HG02798 (cell line): ENCODE measurements at regions not wholly inside any gene's neighbourhood (a gene's known extent, or its start where the extent isn't known, plus 50 kb on each side); places are given as distances from the start of the nearest gene placed in this dataset.
"Not testable (repeated sequence)": the region's sequence is repeated elsewhere in the genome, so short reads cannot be mapped to it uniquely, and the experiment has no call there.

Source experiments
- ATAC-seq: cut with Tn5 transposase; IDR thresholded peaks from one replicate; pipeline ENCODE4 v1.9.1; 2021; ENCODE audit warnings: mild to moderate bottlenecking; ENCODE audit not compliant: unreplicated experiment, poor library complexity

DNA sequence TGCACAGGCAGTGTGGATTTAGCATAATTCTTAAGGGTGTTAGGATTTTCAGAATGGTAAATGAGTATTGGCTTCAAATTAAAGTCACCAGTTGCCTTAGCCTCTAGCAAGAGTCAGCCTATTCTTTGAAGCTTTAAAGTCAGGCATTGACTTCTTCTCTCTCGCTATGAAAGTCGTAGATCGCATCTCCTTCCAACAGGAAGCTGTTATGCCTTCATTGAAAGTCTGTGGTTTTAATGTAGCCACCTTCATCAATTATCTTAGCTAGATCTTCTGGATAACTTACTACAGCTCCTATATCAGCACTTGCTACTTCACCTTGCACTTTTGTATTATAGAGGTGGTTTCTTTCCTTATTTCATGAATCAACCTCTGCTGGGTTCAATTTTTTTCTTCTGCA, 320.2 kb downstream of the PTPRC start:
- no peak for ATAC-seq

DNA sequence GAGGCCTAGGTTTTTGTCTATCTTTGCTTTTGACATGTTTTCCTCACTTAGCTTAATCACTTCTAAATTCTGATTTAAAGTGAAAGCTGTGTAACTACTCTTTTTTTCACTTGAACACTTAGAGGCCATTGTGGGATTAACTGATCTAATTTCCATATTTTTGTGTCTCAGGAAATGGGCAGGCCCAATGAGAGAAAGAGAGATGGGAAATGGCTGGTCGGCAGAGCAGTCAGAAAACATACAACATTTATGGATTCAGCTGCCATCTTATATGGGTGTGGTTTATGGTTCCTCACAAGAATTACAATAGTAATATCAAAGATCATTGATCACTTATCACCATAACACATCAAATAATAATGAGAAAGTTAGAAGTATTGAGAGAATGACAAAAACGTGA, 320.8 kb downstream of the PTPRC start:
- ATAC-seq = no peak

DNA sequence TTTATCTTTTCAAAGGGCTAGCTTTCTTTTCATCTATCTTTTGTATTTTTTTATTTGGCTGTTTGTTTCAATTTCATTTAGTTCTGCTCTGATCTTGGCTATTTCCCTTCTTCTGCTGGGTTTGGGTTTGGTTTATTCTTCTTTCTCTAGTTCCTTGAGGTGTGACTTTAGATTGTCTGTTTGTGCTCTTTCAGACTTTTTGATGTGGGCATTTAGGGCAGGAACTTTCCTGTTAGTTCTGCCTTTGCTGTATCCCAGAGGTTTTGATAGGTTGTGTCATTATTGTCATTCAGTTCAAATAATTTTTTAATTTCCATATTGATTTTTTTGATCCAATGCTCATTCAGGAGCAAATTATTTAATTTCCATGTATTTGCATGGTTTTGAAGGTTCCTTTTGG, 325.0 kb downstream of the PTPRC start:
- ATAC-seq = not testable (repeated sequence)

DNA sequence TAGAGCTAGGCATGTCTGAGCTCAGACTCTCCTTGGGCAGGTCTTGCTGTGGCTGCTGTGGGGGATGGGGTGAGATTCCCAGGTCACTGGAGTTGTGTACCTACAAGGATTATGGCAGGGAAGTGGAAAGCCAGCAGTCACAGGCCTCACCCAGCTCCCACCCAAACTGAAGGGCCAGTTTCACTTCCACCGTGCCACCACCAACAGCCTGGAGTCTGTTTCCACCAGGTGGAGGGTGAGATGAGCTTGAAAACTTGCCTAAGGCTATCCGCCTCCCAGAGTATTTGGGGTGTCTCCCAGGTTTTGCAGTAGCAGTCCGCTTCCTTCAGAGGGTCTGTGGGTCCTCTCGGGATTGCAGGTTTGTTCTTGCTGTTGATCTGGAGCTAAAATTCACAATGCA, 327.7 kb downstream of the PTPRC start:
- no peak for ATAC-seq

DNA sequence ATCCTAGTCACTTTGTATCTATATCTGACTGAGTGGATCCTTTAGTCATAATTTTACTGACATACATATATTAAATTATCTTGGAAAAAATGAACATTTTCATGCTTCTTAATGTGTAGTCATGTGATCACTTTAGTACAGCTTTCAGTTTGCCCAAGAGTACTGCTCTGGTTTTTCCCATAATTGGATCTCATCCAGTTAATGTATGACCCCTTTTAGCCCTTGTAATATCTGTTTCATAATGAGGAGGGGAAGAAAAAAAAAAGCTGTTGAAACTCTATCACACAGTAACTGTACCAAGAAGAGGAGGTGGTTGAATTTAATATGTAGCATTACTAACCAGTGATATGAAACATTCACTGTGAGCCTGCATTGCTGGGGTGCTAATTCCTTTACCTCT, 328.7 kb downstream of the PTPRC start:
- no peak for ATAC-seq

DNA sequence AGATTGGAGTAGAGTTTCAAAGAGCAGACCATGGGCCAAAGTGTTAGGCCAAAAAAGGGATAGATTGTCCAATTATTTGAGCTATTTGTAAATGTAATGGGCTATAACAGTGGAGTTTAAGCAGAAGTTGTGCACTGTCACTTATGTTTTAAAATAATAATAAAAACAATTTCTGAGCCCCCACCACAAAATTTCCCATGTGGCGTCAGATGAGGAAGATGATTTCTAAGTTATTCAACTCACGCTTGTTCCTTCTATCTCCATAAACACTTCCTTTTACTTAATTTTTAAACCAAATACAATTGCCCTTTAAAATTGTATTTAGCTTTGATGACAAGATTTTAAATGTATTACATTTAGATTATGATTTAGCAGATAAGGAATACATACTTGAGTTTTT, 330.0 kb downstream of the PTPRC start:
- ATAC-seq = no peak

DNA sequence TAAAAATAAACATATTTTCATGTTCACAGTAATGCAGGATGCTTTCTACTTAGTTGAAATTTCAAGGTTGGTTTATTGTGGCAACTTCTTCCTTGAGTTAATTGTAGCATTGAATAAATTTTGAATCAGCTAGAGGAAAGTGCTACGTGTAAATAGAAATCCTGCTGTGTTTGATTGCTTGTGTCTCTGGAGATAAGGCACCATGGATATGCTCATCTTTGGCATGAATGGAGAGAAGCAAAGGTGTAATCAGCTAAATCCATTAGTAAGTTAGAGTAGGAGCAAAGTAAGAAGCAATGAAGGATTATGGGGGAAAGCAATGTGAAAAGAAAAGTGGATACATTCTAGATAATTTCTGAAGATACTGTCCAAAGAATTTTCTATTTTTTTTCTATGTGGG, 331.1 kb downstream of the PTPRC start:
- no peak for ATAC-seq

DNA sequence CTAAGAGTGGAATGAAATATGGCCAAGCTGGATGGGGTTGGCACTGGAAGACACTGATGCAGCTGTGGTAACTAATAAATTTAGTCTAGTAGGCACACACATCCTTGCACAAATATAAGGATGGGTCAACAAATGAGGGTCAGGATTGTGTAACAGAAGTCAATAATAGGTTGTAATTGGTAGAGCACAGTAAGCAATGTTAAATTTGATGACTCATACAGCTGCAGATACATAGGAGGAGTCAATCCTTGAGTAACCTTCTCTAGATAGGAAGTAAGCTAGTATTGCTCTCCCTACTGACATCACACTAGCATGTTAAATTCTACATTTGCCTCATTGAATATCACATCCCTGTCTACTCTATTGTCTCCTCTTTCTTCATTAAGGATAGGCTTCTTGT, 332.1 kb downstream of the PTPRC start:
- ATAC-seq = no peak

DNA sequence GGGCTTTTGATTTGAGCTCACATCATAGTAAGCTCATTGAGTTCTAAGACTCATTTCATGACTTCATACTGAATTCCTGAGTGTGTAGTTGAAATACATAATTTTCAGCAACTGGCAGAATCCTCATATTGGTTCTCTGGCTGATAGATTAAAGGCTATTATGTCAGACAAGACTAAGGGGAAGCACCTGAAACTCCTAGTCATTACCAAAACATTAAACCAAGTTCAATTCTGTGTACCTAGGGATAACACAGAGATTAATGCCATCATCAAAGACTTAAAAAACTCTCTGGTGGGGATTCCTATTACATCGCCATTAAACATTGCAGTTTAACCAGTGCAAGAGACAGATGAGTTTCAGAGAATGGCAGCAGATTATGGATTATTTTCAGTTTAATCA, 339.1 kb downstream of the PTPRC start:
- no peak for ATAC-seq

DNA sequence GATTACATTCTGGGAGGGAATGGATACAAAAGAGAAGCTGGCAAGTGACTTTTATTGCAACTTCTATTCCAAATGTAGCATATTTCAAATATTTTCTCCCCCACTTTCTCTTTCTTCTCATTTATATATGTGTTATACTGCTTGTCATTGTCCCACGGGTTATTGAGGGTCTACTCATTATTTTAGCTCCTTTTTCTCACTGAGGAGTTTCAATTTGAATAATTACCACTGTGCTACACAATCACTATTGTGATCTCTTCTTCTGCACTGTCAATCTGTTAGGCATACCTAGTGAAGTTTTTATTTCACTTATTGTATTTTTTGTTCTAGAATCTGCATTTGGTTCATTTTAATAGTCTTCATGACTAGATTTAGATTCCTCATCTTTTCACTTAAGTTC, 339.7 kb downstream of the PTPRC start:
- ATAC-seq = no peak

DNA sequence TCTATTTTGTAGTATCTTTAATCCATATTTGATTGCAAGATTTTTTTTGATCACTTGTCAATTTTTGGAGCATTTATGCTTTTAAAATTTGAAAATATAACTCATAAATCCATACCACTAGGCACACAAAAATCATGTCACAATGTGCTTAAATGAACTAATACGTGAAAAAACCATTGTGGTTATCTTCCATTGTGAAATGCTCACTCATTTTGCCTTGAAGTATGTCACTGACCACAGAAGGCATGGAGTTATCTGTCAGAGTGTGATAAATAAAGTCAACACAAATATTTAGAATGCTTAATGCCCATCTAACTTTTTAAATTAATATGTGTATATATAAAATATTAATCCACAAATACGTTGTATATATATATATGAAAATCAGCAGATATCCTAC, 347.2 kb downstream of the PTPRC start:
- no peak for ATAC-seq

DNA sequence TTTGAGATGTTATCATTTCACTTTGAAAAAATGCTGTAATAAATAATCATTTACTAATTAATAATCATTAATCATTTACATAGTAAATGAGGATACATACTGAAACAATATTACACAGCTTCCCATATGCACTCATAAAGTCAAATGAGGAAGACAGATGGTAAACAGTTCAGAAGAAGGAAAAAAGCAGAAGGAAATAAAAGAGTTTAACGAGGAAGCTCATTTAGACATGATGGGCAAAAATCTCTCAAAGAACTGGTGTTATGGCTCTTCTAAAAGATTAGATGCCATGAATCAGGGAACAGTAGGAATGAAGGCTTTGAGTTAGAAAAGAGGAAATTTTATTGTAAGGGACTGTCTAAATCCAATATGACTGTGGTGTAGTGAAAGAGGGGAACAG, 347.6 kb downstream of the PTPRC start:
- ATAC-seq = no peak

DNA sequence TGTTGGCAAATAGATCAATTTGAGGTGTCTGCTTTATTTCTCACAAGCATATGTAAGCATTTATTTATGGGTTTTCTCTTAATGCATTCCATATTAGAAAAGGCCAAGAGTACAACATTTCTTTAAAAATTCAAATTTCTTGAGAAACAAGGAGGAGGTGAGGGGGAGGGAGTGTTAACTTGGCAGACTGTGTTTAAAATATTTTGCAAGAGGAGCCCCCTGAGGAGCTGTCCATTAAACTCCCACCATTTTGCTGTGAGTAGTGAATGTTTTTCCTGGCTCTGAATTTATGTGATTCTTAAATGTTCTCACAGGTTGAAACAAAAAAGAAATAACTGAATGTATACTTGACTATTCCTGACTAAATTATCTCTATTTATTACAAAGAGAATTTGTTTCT, 363.8 kb downstream of the PTPRC start:
- ATAC-seq = no peak

DNA sequence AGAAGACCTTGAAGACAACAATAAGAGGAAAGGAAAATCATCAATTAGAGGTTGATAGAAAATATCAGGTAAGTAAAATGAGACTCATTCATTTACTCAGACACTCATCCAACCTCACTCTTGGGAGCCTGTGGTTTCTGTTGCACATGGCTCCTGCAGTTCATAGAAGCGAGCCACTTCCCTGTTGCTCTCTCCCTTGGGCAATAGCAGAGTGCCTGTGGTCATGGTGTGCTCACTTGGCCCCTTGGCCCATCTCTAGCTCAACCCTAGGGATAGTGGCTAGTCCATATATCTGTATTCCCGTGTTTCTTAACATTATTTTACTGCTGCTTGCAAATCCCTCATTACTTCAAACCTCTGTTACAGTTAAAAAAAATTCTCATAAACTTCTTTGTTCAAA, 368.6 kb downstream of the PTPRC start:
- ATAC-seq = no peak

DNA sequence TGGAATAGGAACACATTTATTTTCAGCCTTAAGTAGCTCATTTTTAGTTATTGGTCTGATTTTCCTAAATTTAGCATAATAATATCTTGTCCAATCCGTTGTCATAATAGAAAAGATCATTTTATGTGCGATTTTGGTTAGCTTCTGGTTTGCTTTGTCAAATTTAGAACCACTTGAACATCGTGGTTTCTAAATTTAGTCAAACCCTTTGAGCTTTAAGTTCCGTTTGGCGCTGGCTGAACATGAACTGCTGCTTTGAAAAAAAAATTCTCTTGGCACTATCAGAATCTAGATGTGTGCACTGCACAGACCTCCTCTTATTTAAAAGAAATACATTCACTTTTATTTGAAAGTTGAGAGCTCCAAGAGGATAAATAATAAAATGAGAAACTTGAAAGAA, 370.6 kb downstream of the PTPRC start:
- peak; percentile 71 for ATAC-seq

DNA sequence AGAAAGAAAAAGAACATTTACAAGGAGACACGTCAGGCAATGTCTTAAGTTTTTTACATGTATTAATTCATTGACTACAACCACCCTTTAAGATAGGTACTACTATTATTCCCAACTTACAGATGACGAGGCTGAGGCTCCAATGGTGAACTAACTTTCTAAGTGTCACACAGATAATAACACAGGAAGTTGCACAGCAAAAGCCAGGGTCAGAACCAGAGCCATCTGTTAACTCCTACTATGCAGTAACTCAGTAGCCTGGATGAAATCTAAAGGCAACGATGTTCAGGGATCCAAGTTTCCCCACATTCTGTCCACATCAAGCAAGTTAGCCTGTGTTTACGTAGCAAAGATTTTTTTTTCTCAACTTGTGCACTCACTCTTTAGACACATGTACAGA, 371.7 kb downstream of the PTPRC start:
- ATAC-seq = no peak

DNA sequence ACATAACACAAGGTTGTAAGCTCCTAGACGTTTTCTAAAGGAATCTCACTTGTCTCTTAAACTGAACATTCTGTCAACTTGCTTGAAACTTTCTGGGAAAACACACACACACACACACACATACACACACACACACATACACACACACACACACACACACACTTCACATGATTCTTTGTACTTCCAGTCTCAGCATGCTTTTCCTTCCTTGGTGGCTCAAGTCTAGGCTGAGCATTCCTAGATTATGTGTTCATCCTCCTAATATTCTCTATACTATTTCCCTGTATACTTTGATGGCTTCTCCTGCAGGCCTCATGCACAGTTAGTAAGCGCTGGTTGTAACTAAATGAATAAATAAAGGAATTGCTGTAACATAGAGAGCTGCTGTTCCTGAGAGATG, 372.1 kb downstream of the PTPRC start:
- ATAC-seq = no peak

DNA sequence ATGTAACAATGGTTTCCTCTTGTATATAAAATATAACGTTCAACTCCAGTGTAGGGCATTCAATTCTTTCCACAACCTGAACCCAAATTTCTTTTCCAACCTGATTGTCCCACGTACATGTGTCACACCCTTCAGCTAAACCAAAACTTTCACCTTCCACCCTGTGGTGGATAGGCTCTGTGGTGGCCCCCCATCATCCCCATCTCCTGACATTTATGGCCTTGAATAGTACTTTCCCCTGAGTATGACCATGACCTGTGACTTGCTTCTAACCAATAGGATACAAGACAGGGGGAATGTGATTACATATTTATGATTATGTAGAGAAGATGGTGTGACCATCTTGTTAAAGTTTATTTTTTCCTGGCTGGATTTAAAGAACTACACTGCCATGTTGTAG, 377.0 kb downstream of the PTPRC start:
- ATAC-seq = no peak

DNA sequence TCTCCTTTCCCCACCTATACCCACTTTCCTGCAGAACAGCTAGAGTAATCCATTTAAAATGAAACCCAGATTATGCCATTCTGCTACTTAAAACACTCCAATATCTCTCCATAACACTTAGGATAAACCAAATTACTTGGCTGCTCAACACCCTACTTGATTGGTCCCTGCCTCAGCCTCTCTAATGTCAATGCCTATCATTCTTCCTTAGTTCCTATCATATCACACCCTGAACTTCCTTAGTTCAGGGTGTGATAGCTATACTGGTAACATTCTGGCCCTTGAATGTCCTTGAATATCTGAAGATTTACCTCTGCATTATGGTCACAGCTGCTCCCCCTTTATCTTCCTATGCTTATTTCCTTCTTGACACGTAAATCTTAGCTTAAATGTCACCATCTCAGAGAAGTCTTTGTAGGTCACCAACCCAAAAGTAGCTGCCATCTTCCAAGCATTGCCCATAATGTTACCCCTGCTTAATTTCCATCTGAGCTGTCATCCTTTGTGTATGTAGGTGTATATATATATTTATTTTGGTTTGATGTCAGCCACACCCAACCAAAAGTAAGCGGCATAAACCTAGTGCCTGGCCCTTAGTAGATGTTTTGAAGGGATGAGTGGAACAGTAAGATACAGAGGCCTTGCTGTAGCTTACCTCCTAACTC, 379.8 kb downstream of the PTPRC start:
- no peak for ATAC-seq

DNA sequence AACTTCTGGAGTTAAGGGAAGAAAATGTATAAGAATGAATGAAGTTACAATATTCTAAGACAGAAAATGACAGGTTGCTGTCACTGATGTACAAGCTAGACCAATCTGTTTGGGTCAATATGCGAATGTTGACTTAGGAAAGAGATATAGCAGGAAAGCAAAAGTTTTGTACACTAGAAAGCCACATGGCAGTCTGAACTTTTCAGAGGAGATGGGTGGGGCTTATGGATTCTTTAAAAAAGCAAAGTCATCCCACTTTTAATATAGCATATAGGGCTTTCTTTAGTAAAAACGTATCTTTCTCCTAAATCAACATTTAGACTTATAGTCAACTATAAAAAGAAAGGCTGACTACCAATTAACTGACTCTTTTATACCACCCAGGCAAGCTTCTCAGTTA, 381.2 kb downstream of the PTPRC start:
- ATAC-seq = no peak

DNA sequence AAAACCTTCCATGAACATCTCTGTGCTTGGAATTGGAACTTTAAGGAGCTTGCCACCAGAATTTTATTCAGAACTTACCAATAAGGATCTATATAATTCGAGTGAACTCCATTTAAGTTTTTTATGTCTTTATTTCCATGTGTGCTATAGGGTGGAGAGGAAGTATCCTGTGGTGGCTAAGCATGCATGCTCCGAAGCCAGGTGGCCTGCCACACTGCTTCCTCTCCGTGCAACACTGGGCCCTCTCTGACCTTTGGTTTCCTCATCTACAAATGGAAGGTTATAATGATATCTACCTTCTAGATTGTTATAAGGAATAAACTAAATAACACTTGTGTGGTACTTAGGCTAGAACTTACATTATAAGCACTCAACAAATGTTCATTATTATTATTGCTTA, 382.1 kb downstream of the PTPRC start:
- no peak for ATAC-seq

DNA sequence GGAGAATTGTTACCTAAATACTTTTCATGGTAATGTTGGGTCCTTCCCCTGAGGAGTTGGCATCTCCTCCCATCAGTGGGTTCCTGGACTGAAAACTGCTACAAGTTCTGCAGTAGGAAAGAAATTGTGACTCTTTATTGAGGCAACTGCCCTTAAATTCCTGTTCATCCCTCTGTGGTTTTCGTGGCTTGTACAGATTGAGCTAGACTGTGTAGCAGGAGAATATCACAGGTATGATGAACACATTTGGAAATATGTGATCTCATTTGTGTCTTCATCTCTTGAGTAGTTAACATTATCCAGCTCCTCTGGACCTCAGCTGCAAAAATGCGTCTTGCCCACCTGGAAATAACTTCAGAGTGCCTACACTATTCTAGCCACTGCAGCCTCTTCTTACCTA, 390.6 kb downstream of the PTPRC start:
- no peak for ATAC-seq

DNA sequence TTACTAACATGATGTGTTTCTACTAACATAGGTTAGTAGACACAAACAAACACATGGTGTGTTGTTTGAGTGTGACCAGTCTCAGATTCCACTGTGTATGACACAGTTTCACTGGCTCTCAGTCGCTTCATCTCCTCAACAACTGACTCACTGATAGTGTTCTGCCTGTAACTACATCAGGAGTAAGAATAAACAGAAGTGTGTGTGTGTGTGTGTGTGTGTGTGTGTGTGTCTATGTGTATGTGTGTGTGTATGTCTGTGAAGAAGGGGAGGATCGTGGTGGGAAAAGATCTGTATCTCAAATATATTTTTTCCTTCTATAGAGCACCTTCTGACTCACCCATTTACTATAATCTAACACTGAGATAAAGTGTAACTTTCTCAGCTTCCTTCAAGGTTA, 391.0 kb downstream of the PTPRC start:
- ATAC-seq = no peak
